ENCODE measurements at regions not wholly inside any gene's neighbourhood (a gene's known extent, or its start where the extent isn't known, plus 50 kb on each side); places are given as distances from the start of the nearest gene placed in this dataset.

- DNase-seq (ENCODE audit: low read depth in 3 of 3, low spot score in 2 of 3): no peak
These were observed 56.9 kb downstream of the SLITRK6 start for GRCh38 chr13:85742355-85742754.

- DNase-seq (ENCODE audit: low read depth in 3 of 3, low spot score in 2 of 3): no peak
These were observed 58.2 kb downstream of the SLITRK6 start for GRCh38 chr13:85741017-85741416.

- DNase-seq (ENCODE audit: low read depth in 3 of 3, low spot score in 2 of 3): no peak
These were observed 60.4 kb downstream of the SLITRK6 start for GRCh38 chr13:85738696-85739320.

GRCh38 chr13:85737952-85738351 lies 61.3 kb downstream of the SLITRK6 start:
- DNase-seq (ENCODE audit: low read depth in 3 of 3, low spot score in 2 of 3): no peak

- DNase-seq (ENCODE audit: low read depth in 3 of 3, low spot score in 2 of 3): no peak
These were observed 69.9 kb downstream of the SLITRK6 start for GRCh38 chr13:85729296-85729695.

- DNase-seq (ENCODE audit: low read depth in 3 of 3, low spot score in 2 of 3): no peak
These were observed 70.4 kb downstream of the SLITRK6 start for GRCh38 chr13:85728811-85729210.

GRCh38 chr13:85725433-85725832 lies 73.8 kb downstream of the SLITRK6 start:
- no peak for DNase-seq (ENCODE audit: low read depth in 3 of 3, low spot score in 2 of 3)

GRCh38 chr13:85724546-85725432 lies 74.4 kb downstream of the SLITRK6 start:
- DNase-seq (ENCODE audit: low read depth in 3 of 3, low spot score in 2 of 3): no peak

GRCh38 chr13:85719749-85720148 lies 79.5 kb downstream of the SLITRK6 start:
- no peak for DNase-seq (ENCODE audit: low read depth in 3 of 3, low spot score in 2 of 3)

GRCh38 chr13:85717921-85718320 lies 81.3 kb downstream of the SLITRK6 start:
- no peak for DNase-seq (ENCODE audit: low read depth in 3 of 3, low spot score in 2 of 3)

- DNase-seq (ENCODE audit: low read depth in 3 of 3, low spot score in 2 of 3): no peak
These were observed 88.7 kb downstream of the SLITRK6 start for GRCh38 chr13:85710545-85710944.

GRCh38 chr13:85709721-85710120 lies 89.5 kb downstream of the SLITRK6 start:
- DNase-seq (ENCODE audit: low read depth in 3 of 3, low spot score in 2 of 3): no peak

GRCh38 chr13:85709072-85709471 lies 90.1 kb downstream of the SLITRK6 start:
- no peak for DNase-seq (ENCODE audit: low read depth in 3 of 3, low spot score in 2 of 3)

GRCh38 chr13:85700906-85701305 lies 98.3 kb downstream of the SLITRK6 start:
- no peak for DNase-seq (ENCODE audit: low read depth in 3 of 3, low spot score in 2 of 3)

GRCh38 chr13:85698256-85698655 lies 101.0 kb downstream of the SLITRK6 start:
- no peak for DNase-seq (ENCODE audit: low read depth in 3 of 3, low spot score in 2 of 3)

- DNase-seq (ENCODE audit: low read depth in 3 of 3, low spot score in 2 of 3): no peak
These were observed 104.2 kb downstream of the SLITRK6 start for GRCh38 chr13:85694992-85695391.

GRCh38 chr13:85693889-85694511 lies 105.2 kb downstream of the SLITRK6 start:
- DNase-seq (ENCODE audit: low read depth in 3 of 3, low spot score in 2 of 3): no peak

GRCh38 chr13:85690368-85690767 lies 108.9 kb downstream of the SLITRK6 start:
- DNase-seq (ENCODE audit: low read depth in 3 of 3, low spot score in 2 of 3): no peak

- no peak for DNase-seq (ENCODE audit: low read depth in 3 of 3, low spot score in 2 of 3)
These were observed 113.8 kb downstream of the SLITRK6 start for GRCh38 chr13:85685436-85685835.

GRCh38 chr13:85675151-85675907 lies 123.9 kb downstream of the SLITRK6 start:
- no peak for DNase-seq (ENCODE audit: low read depth in 3 of 3, low spot score in 2 of 3)

GRCh38 chr13:85671336-85671735 lies 127.9 kb downstream of the SLITRK6 start:
- DNase-seq (ENCODE audit: low read depth in 3 of 3, low spot score in 2 of 3): no peak
